Calu3 (cell line): ENCODE measurements at regions not wholly inside any gene's neighbourhood (a gene's known extent, or its start where the extent isn't known, plus 50 kb on each side); places are given as distances from the start of the nearest gene placed in this dataset.

Source experiments
- BruUV-seq: library from RNA; stranded (reverse); fragments of 400-500 nt; replicated peaks from 2 replicates; lab custom pipeline; 2021; lab: Mats Ljungman, UMichigan
- CTCF ChIA-PET: fragments of 300-600 bp; sonication (Branson Sonifier 250); formaldehyde crosslinking; loops from one replicate; lab custom pipeline; 2022; ENCODE audit warnings: antibody characterized with exemption; lab: Charles Lee
- DNase-seq: peaks from one replicate; pipeline ENCODE4 v3.0.0; 2022
- H3K27ac Mint-ChIP-seq: one replicate; pipeline ENCODE4 v1.8.0; 2022; ENCODE audit warnings: mixed read lengths; ENCODE audit not compliant: unreplicated experiment
- H3K27me3 Mint-ChIP-seq: one replicate; pipeline ENCODE4 v1.8.0; 2022; ENCODE audit warnings: mixed read lengths; ENCODE audit not compliant: unreplicated experiment
- H3K36me3 Mint-ChIP-seq: one replicate; pipeline ENCODE4 v1.8.0; 2022; ENCODE audit warnings: mild to moderate bottlenecking, moderate library complexity, mixed read lengths; ENCODE audit not compliant: insufficient read depth, unreplicated experiment
- H3K4me1 Mint-ChIP-seq: one replicate; pipeline ENCODE4 v1.8.0; 2022; ENCODE audit warnings: mild to moderate bottlenecking, low read depth, mixed read lengths; ENCODE audit not compliant: unreplicated experiment
- H3K4me3 Mint-ChIP-seq: one replicate; pipeline ENCODE4 v1.8.0; 2022; ENCODE audit warnings: mild to moderate bottlenecking, low read depth, moderate library complexity, mixed read lengths; ENCODE audit not compliant: unreplicated experiment
- H3K9me3 Mint-ChIP-seq: one replicate; pipeline ENCODE4 v1.8.0; 2022; ENCODE audit warnings: low read depth, mixed read lengths; ENCODE audit not compliant: unreplicated experiment
- CTCF ChIP-seq: fragments of 200-600 bp; IDR thresholded peaks from one replicate; pipeline ENCODE4 v1.8.0; 2022; ENCODE audit warnings: antibody characterized with exemption; ENCODE audit not compliant: unreplicated experiment
- intact Hi-C: fragments of 100-400 bp; cut with micrococcal nuclease; formaldehyde crosslinking; loops from one replicate; pipeline ENCODE4 v1.10.0; 2022; ENCODE audit not compliant: unreplicated experiment

DNA sequence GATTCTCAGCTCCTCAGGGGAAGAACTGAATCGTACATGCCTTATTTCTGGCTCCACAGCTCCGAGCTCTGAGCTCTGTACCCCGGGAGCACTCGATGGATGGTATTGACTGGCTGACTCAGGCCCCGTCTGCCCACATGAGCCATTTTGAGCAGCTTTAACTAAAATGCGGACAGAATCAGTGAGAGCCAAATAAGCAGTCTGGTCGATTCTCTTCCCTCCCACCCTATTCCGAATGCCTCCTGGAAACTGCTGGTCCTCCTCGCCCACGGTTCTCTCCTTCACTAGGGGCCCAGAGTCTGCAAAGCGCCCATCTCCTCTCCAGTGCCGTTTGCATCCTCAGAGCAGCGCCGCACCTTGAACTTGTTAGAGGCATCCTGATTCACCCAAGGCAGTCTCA lies 125.9 kb upstream of the IRF2BP2 start:
- intact Hi-C loops: no loop called here
- Mint-ChIP-seq H3K4me3 (no peak overlapping the region), H3K27ac (no peak overlapping the region), H3K27me3 (no peaks in the 10 kb centered on the region), H3K36me3 (no peaks in the 10 kb centered on the region), H3K9me3 (no peaks in the 10 kb centered on the region), H3K4me1 (peaks cover 10% of the 10 kb centered on the region)
- BruUV-seq: no TSS peak
- CTCF ChIA-PET: interaction anchor here (0.7 kb wide), 1 partner anchor 123 kb away, joined by 3 read pairs; no protein-coding TSS in a partner anchor
- DNase-seq: no peak
- no peak for TF ChIP-seq CTCF

GRCh38 chr1:234735476-234735875 lies 125.5 kb upstream of the IRF2BP2 start:
- Mint-ChIP-seq H3K27me3 (no peaks in the 10 kb centered on the region), H3K36me3 (no peaks in the 10 kb centered on the region), H3K4me3 (no peak overlapping the region), H3K27ac (no peak overlapping the region), H3K4me1 (peaks cover 15% of the 10 kb centered on the region), H3K9me3 (no peaks in the 10 kb centered on the region)
- intact Hi-C loops: no loop called here
- BruUV-seq: no TSS peak
- CTCF ChIA-PET: interaction anchor here (0.7 kb wide), 1 partner anchor 123 kb away, joined by 3 read pairs; no protein-coding TSS in a partner anchor
- no peak for DNase-seq
- no peak for TF ChIP-seq CTCF

DNA sequence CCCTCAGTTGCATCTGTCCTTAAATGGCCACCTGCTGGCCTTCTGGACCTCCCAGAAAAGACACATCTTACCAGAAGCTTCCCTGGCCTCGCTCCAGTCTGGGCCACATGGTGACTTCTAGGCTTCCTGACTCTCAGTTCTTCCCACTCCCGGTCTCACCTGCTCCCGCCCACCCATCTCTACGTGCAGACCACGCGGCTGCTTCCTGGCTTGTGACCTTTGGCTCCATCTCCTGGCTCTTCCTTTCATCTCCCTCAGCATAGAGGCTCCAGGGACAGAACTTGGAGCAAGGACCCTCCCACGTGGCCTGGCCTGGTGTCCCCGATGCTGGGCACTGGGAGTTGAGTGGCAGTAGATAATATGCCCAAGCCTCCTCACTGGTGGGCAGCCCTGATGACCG lies 124.9 kb upstream of the IRF2BP2 start:
- intact Hi-C loops: no loop called here
- H3K9me3 Mint-ChIP-seq: no peaks in the 10 kb centered on the region
- no TSS peak for BruUV-seq
- H3K36me3 Mint-ChIP-seq: no peaks in the 10 kb centered on the region
- no peak overlapping the region for H3K27ac Mint-ChIP-seq
- DNase-seq: no peak
- peaks cover 16% of the 10 kb centered on the region for H3K4me1 Mint-ChIP-seq
- no peak for TF ChIP-seq CTCF
- CTCF ChIA-PET: interaction anchor here (0.9 kb wide), 1 partner anchor 11 kb away, joined by 5 read pairs; no protein-coding TSS in a partner anchor
- no peak overlapping the region for H3K4me3 Mint-ChIP-seq
- H3K27me3 Mint-ChIP-seq: no peaks in the 10 kb centered on the region

- TF ChIP-seq CTCF: no peak
- H3K27ac Mint-ChIP-seq: no peak overlapping the region
- no peaks in the 10 kb centered on the region for H3K9me3 Mint-ChIP-seq
- H3K4me1 Mint-ChIP-seq: peaks cover 16% of the 10 kb centered on the region
- no peak overlapping the region for H3K4me3 Mint-ChIP-seq
- intact Hi-C loops: no loop called here
- H3K27me3 Mint-ChIP-seq: no peaks in the 10 kb centered on the region
- CTCF ChIA-PET: interaction anchor here (0.9 kb wide), 1 partner anchor 10 kb away, joined by 5 read pairs; no protein-coding TSS in a partner anchor
- BruUV-seq: no TSS peak
- no peak for DNase-seq
- no peaks in the 10 kb centered on the region for H3K36me3 Mint-ChIP-seq
Measured at GRCh38 chr1:234734412-234734835, 124.4 kb upstream of the IRF2BP2 start.
